GM12892 (cell line): ENCODE measurements at regions not wholly inside any gene's neighbourhood (a gene's known extent, or its start where the extent isn't known, plus 50 kb on each side); places are given as distances from the start of the nearest gene placed in this dataset.

ENCODE experiments used
- POLR2A ChIP-seq: IDR thresholded peaks from 2 replicates; pipeline ENCODE4 v1.6.1; 2011; ENCODE audit warnings: low read depth, low read length, control low read depth
- POLR2AphosphoS5 ChIP-seq: IDR thresholded peaks from 2 replicates; pipeline ENCODE4 v1.6.1; 2011; ENCODE audit warnings: low read depth, low read length, control low read depth
- TAF1 ChIP-seq: IDR thresholded peaks from 2 replicates; pipeline ENCODE4 v1.6.1; 2011; ENCODE audit warnings: low read depth, mild to moderate bottlenecking, control low read depth, low read length, borderline replicate concordance

DNA sequence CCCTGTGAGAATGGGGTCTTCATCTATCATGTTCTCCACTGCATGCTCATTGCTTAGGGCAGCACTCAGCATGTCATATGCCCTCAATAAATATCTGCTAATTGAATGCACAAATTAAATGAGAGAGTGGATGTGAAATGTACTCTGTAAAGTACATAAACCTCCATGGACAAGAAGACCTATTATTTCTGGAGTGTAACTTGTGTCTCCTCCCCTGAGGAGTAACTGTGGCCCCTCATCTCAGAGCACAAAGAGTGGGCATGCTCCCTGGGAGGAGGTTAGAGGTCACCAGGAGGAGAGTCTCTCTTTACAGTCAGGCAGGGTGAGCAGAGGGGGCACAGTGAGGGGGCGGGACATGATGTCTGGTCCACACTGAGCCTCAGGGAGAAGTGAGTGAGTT is 313.6 kb upstream of the PODXL start:
- TF ChIP-seq POLR2A: no peak
- TF ChIP-seq POLR2AphosphoS5: no peak
- TF ChIP-seq TAF1: no peak
